ENCODE measurements at regions not wholly inside any gene's neighbourhood (a gene's known extent, or its start where the extent isn't known, plus 50 kb on each side); places are given as distances from the start of the nearest gene placed in this dataset.

- H3K4me1 ChIP-seq: peaks cover 0 to 28% (median 5%) of the 10 kb centered on the region in 3 donors
- H3K27me3 ChIP-seq: no peaks in the 10 kb centered on the region
- DNase-seq: no peak
- no peaks in the 10 kb centered on the region for H3K9me3 ChIP-seq
- TF ChIP-seq POLR2A (IDR thresholded peaks at IDR 0.05) (no peak), CTCF (IDR thresholded peaks at IDR 0.05) (peak in 1 of 6 experiments; percentile 1)
- no peaks in the 10 kb centered on the region for H3K36me3 ChIP-seq
- WGBS, 2 donors: 44 to 51% methylated on average over 4 to 9 of the region's 9 CpGs
- peak overlapping the region in 3 of 4 donors; percentile 14 to 40 (median 24) for H3K4me3 ChIP-seq
- intact Hi-C loops (cut with DNase I): no loop called here
- peak overlapping the region; percentile 79 to 90 (median 82) for H3K27ac ChIP-seq
Measured at GRCh38 chr13:29676941-29677452, 81.5 kb upstream of the SLC7A1 start.

- Histone ChIP-seq H3K9me3 (no peaks in the 10 kb centered on the region), H3K36me3 (no peaks in the 10 kb centered on the region), H3K4me1 (peaks cover 0 to 28% (median 5%) of the 10 kb centered on the region in 3 donors), H3K4me3 (peak overlapping the region in 3 of 4 donors; percentile 14 to 40 (median 24)), H3K27me3 (no peaks in the 10 kb centered on the region), H3K27ac (peak overlapping the region; percentile 79 to 90 (median 82))
- 57 to 64% methylated on average over 1 to 3 of the region's 4 CpGs for WGBS, 2 donors
- TF ChIP-seq CTCF (IDR thresholded peaks at IDR 0.05) (peak in 1 of 6 experiments; percentile 16), POLR2A (IDR thresholded peaks at IDR 0.05) (no peak)
- DNase-seq: no peak
- intact Hi-C loops (cut with DNase I): no loop called here
Measured at GRCh38 chr13:29676535-29676934, 81.0 kb upstream of the SLC7A1 start.

GRCh38 chr13:29674532-29674931, 79.0 kb upstream of the SLC7A1 start:
- Histone ChIP-seq H3K27ac (no peak overlapping the region), H3K9me3 (no peaks in the 10 kb centered on the region), H3K4me1 (peaks cover 0 to 28% (median 5%) of the 10 kb centered on the region in 3 donors), H3K4me3 (no peak overlapping the region), H3K36me3 (no peaks in the 10 kb centered on the region), H3K27me3 (no peaks in the 10 kb centered on the region)
- DNase-seq: no peak
- TF ChIP-seq POLR2A (IDR thresholded peaks at IDR 0.05): no peak
- TF ChIP-seq CTCF (IDR thresholded peaks at IDR 0.05): no peak
- intact Hi-C loops (cut with DNase I): no loop called here
- WGBS, 2 donors: 65 to 71% methylated on average over 3 of the region's 3 CpGs

- H3K4me1 ChIP-seq: no peaks in the 10 kb centered on the region
- 42 to 58% methylated on average over 1 of the region's 1 CpG for WGBS, 2 donors
- no peak overlapping the region for H3K27ac ChIP-seq
- no peaks in the 10 kb centered on the region for H3K36me3 ChIP-seq
- intact Hi-C loops (cut with DNase I): no loop called here
- H3K9me3 ChIP-seq: peaks cover 0 to 23% (median 22%) of the 10 kb centered on the region in 3 donors
- H3K27me3 ChIP-seq: peaks cover 0 to 4% (median 0%) of the 10 kb centered on the region in 4 donors
- DNase-seq: no peak
- no peak overlapping the region for H3K4me3 ChIP-seq
- TF ChIP-seq CTCF (IDR thresholded peaks at IDR 0.05): no peak
- no peak for TF ChIP-seq POLR2A (IDR thresholded peaks at IDR 0.05)
Measured at GRCh38 chr13:29664591-29664990, 69.1 kb upstream of the SLC7A1 start.

GRCh38 chr13:29654843-29655547, 59.5 kb upstream of the SLC7A1 start:
- no peaks in the 10 kb centered on the region for H3K4me1 ChIP-seq
- 70 to 73% methylated on average over 3 of the region's 3 CpGs for WGBS, 2 donors
- DNase-seq: no peak
- no peak overlapping the region for H3K4me3 ChIP-seq
- H3K27me3 ChIP-seq: no peaks in the 10 kb centered on the region
- no peaks in the 10 kb centered on the region for H3K36me3 ChIP-seq
- H3K9me3 ChIP-seq: peaks cover 0 to 10% (median 9%) of the 10 kb centered on the region in 3 donors
- no peak overlapping the region for H3K27ac ChIP-seq
- intact Hi-C loops (cut with DNase I): no loop called here
- TF ChIP-seq POLR2A (IDR thresholded peaks at IDR 0.05) (no peak), CTCF (IDR thresholded peaks at IDR 0.05) (no peak)
